Osteoblast (primary cell): ENCODE measurements at regions not wholly inside any gene's neighbourhood (a gene's known extent, or its start where the extent isn't known, plus 50 kb on each side); places are given as distances from the start of the nearest gene placed in this dataset. TPM values are rescaled to one million over a fixed set of nuclear protein-coding genes. Genes with fewer than 3 reads are reported as not detected.

Source experiments
- DNase-seq: peaks from one replicate; pipeline ENCODE4 v3.0.0; 2011; ENCODE audit warnings: low spot score, mixed read lengths; ENCODE audit not compliant: insufficient read length; ENCODE audit errors: missing footprints
- H2AFZ ChIP-seq: 2 replicates; pipeline ENCODE4 v1.6.0; 2011; ENCODE audit warnings: mild to moderate bottlenecking, low read length
- H3K27ac ChIP-seq: 2 replicates; pipeline ENCODE4 v1.5.1; 2011; ENCODE audit warnings: mild to moderate bottlenecking, low read depth, low read length, moderate library complexity
- H3K27me3 ChIP-seq: 2 replicates; pipeline ENCODE4 v1.6.0; 2012; ENCODE audit warnings: mild to moderate bottlenecking, control low read depth, inconsistent platforms, low read length, moderate library complexity; ENCODE audit not compliant: insufficient read depth
- H3K36me3 ChIP-seq: 2 replicates; pipeline ENCODE4 v1.5.1; 2011; ENCODE audit warnings: mild to moderate bottlenecking, low read length, control low read depth, moderate library complexity; ENCODE audit not compliant: insufficient read depth
- H3K4me1 ChIP-seq: 2 replicates; pipeline ENCODE4 v1.5.1; 2011; ENCODE audit warnings: mild to moderate bottlenecking, low read length, control low read depth, moderate library complexity; ENCODE audit not compliant: insufficient read depth
- H3K4me2 ChIP-seq: 2 replicates; pipeline ENCODE4 v1.6.0; 2011; ENCODE audit warnings: mild to moderate bottlenecking, low read length; ENCODE audit not compliant: insufficient read depth
- H3K4me3 ChIP-seq: fragments of 200-600 bp; sonication (generic); 3 replicates; pipeline ENCODE4 v1.5.1; 2012; ENCODE audit warnings: mild to moderate bottlenecking, low read length, inconsistent platforms; ENCODE audit not compliant: insufficient read depth
- H3K79me2 ChIP-seq: 2 replicates; pipeline ENCODE4 v1.6.0; 2012; ENCODE audit warnings: mild to moderate bottlenecking, low read length, control low read depth, inconsistent platforms; ENCODE audit not compliant: insufficient read depth
- H3K9me3 ChIP-seq: 2 replicates; pipeline ENCODE4 v1.5.1; 2011; ENCODE audit warnings: low read depth, low read length, control low read depth
- H4K20me1 ChIP-seq: 2 replicates; pipeline ENCODE4 v1.6.0; 2012; ENCODE audit warnings: mild to moderate bottlenecking, low read length, control low read depth; ENCODE audit not compliant: insufficient read depth
- small RNA-seq: library from RNA; depleted of rRNA; stranded (forward); fragments of <200 nt; gene quantifications from one replicate; pipeline ENCODE3, GENCODE V24; 2012
- TF ChIP-seq, protein P1 (sequence below): IDR thresholded peaks from 2 replicates; pipeline ENCODE4 v1.5.1; 2011; ENCODE audit warnings: mild to moderate bottlenecking, low read depth, low read length, moderate library complexity; ENCODE audit errors: extremely low read depth

- Histone ChIP-seq H3K4me3 (no peak overlapping the region), H3K27me3 (no peaks in the 10 kb centered on the region), H4K20me1 (no peaks in the 10 kb centered on the region), H3K36me3 (no peaks in the 10 kb centered on the region), H3K4me1 (peaks cover 6% of the 10 kb centered on the region), H2AFZ (no peak overlapping the region), H3K79me2 (no peaks in the 10 kb centered on the region), H3K9me3 (no peaks in the 10 kb centered on the region), H3K27ac (no peak overlapping the region), H3K4me2 (no peak overlapping the region)
- TF ChIP-seq, protein P1, sequence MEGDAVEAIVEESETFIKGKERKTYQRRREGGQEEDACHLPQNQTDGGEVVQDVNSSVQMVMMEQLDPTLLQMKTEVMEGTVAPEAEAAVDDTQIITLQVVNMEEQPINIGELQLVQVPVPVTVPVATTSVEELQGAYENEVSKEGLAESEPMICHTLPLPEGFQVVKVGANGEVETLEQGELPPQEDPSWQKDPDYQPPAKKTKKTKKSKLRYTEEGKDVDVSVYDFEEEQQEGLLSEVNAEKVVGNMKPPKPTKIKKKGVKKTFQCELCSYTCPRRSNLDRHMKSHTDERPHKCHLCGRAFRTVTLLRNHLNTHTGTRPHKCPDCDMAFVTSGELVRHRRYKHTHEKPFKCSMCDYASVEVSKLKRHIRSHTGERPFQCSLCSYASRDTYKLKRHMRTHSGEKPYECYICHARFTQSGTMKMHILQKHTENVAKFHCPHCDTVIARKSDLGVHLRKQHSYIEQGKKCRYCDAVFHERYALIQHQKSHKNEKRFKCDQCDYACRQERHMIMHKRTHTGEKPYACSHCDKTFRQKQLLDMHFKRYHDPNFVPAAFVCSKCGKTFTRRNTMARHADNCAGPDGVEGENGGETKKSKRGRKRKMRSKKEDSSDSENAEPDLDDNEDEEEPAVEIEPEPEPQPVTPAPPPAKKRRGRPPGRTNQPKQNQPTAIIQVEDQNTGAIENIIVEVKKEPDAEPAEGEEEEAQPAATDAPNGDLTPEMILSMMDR = no peak
- DNase-seq = no peak
Measured at GRCh38 chr10:43699516-43699915, 50.8 kb upstream of the ZNF32 start.

Small RNA genes lying in the stretch of these regions (small RNA-seq; reads per million reads assigned to genes)
- gene UQCRHP3 = not detected
